ENCODE measurements at regions not wholly inside any gene's neighbourhood (a gene's known extent, or its start where the extent isn't known, plus 50 kb on each side); places are given as distances from the start of the nearest gene placed in this dataset.

DNA sequence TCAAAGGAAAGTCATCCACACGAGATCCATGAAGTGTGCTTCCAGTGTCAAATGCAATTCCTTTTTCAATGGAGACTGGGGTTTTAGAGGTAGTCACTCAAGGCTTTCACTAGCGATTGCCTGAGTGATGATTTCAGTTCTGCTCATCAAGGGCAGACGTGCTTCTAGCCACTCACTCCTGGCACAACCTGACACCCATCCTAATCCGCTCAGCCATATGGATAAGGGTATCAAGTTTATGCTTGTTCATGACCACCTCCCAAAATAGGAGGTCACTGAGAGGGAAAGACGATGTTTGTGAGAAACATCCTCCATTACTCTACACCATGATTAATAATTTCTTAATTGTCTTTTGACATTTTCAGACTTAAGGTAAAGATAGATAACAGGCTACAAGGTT lies 91.3 kb upstream of the HEY2 start:
- no peaks in the 10 kb centered on the region for H3K9me3 ChIP-seq (ENCODE audit: control insufficient read depth in 2 of 2, low read length in 2 of 2)
- no peaks in the 10 kb centered on the region for H3K4me1 ChIP-seq (ENCODE audit: control insufficient read depth, insufficient read depth, low read length, poor library complexity, severe bottlenecking)
- H3K4me3 ChIP-seq (ENCODE audit: low read depth, low read length) = no peak overlapping the region
- peaks cover 8% of the 10 kb centered on the region for H3K27me3 Mint-ChIP-seq
- no peak overlapping the region for H3K27ac ChIP-seq (ENCODE audit: insufficient read depth, low read length, poor library complexity, severe bottlenecking)
- no peaks in the 10 kb centered on the region for H3K36me3 ChIP-seq (ENCODE audit: control insufficient read depth, insufficient read depth, low read length)
- H3K4me1 Mint-ChIP-seq = no peaks in the 10 kb centered on the region
- H3K27me3 ChIP-seq (ENCODE audit: control insufficient read depth, insufficient read depth, low read length) = no peaks in the 10 kb centered on the region
- H3K36me3 Mint-ChIP-seq = no peaks in the 10 kb centered on the region
- H3K4me3 Mint-ChIP-seq = no peak overlapping the region
- H3K27ac Mint-ChIP-seq = no peak overlapping the region
- ATAC-seq (ENCODE audit: low read depth in 2 of 2) = no peak
- peaks cover 0 to 3% (median 0%) of the 10 kb centered on the region in 7 donors for H3K9me3 Mint-ChIP-seq
- no peak for DNase-seq

DNA sequence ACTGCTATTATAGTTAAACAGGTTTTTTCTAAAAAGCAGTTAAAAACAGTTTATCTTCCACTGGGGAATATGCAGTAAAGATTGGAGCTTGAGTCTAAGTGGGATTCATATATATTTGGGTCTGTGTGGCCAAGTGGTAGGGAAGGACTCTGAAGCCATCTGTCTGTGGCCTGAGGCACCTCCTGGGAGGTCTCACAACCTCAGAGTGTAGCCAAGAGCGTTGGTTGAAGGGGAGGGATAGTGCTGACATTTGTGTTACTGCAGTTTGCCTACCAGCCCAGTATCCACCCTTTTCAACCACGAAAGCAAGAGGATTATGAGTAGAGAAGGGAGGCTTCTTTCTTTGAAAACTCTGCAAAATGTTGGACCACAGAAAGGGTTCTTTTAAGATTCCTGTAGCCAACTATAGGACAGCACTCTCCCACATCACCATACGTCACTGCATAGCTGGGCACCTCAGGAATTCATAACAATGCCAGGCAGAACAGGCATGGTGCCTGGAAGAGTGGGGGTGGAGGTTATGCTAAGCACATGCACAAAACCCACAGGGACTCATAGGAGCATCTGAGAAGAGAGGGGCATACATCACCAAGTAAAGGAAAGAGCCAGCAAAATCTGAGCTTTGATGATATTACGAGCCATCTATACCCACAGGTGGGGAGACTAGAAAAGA lies 90.5 kb upstream of the HEY2 start:
- no peak overlapping the region for H3K27ac Mint-ChIP-seq
- Histone ChIP-seq H3K4me1 (ENCODE audit: control insufficient read depth, insufficient read depth, low read length, poor library complexity, severe bottlenecking) (no peaks in the 10 kb centered on the region), H3K36me3 (ENCODE audit: control insufficient read depth, insufficient read depth, low read length) (no peaks in the 10 kb centered on the region), H3K27me3 (ENCODE audit: control insufficient read depth, insufficient read depth, low read length) (no peaks in the 10 kb centered on the region), H3K27ac (ENCODE audit: insufficient read depth, low read length, poor library complexity, severe bottlenecking) (no peak overlapping the region), H3K4me3 (ENCODE audit: low read depth, low read length) (no peak overlapping the region), H3K9me3 (ENCODE audit: control insufficient read depth in 2 of 2, low read length in 2 of 2) (no peaks in the 10 kb centered on the region)
- no peak overlapping the region for H3K4me3 Mint-ChIP-seq
- no peak for DNase-seq
- peaks cover 0 to 1% (median 0%) of the 10 kb centered on the region in 7 donors for H3K9me3 Mint-ChIP-seq
- H3K27me3 Mint-ChIP-seq = peaks cover 9% of the 10 kb centered on the region
- ATAC-seq (ENCODE audit: low read depth in 2 of 2) = no peak
- H3K36me3 Mint-ChIP-seq = no peaks in the 10 kb centered on the region
- H3K4me1 Mint-ChIP-seq = no peaks in the 10 kb centered on the region

DNA sequence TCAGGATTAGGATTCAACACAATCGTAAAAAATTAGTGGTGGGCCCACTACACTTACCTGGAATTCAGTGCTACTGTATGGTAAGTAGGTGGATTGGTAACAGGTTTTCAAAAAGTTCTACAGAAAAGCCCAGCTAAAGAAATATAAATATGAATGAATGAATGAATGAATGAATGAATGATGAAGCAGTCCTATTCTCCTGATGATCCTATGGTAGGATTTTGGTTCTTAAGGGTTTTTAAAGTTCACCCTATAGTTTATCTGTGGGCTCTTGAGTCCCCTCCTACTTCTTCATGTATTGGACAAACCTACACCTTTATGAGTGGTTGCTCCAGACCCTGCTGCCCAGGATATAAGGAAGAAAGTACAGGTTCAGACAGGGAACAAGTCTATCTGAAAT lies 89.5 kb upstream of the HEY2 start:
- H3K4me1 ChIP-seq (ENCODE audit: control insufficient read depth, insufficient read depth, low read length, poor library complexity, severe bottlenecking) = no peaks in the 10 kb centered on the region
- H3K27me3 ChIP-seq (ENCODE audit: control insufficient read depth, insufficient read depth, low read length) = no peaks in the 10 kb centered on the region
- ATAC-seq (ENCODE audit: low read depth in 2 of 2) (no peak), DNase-seq (no peak)
- no peak overlapping the region for H3K4me3 Mint-ChIP-seq
- H3K4me3 ChIP-seq (ENCODE audit: low read depth, low read length) = no peak overlapping the region
- peaks cover 0 to 1% (median 0%) of the 10 kb centered on the region in 7 donors for H3K9me3 Mint-ChIP-seq
- H3K27ac ChIP-seq (ENCODE audit: insufficient read depth, low read length, poor library complexity, severe bottlenecking) = no peak overlapping the region
- no peaks in the 10 kb centered on the region for H3K4me1 Mint-ChIP-seq
- H3K27ac Mint-ChIP-seq = no peak overlapping the region
- H3K9me3 ChIP-seq (ENCODE audit: control insufficient read depth in 2 of 2, low read length in 2 of 2) = no peaks in the 10 kb centered on the region
- no peaks in the 10 kb centered on the region for H3K36me3 Mint-ChIP-seq
- no peaks in the 10 kb centered on the region for H3K36me3 ChIP-seq (ENCODE audit: control insufficient read depth, insufficient read depth, low read length)
- peaks cover 9% of the 10 kb centered on the region for H3K27me3 Mint-ChIP-seq

DNA sequence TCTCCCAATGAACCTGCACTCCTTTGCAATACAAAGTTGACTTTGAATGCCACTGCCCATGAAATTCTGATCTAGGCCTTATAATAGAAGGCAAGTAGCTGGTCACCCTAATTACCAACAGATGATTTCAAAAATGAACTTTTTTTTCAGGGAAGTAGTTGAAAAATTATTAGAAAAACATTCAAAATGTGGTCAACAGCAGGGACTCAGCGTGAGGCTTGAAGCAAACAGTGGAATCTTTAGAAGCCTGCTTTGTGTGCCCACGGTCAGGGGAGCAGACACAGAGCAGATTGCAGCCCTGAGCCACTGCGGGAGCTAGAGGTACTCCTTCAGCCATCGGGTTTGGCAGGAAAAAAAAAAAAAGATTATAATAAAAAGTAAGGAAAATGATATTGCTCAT lies 87.1 kb upstream of the HEY2 start:
- Mint-ChIP-seq H3K27ac (no peak overlapping the region), H3K4me3 (no peak overlapping the region), H3K36me3 (no peaks in the 10 kb centered on the region), H3K27me3 (peaks cover 9% of the 10 kb centered on the region), H3K9me3 (peaks cover 0 to 1% (median 0%) of the 10 kb centered on the region in 7 donors), H3K4me1 (no peaks in the 10 kb centered on the region)
- DNase-seq (no peak), ATAC-seq (ENCODE audit: low read depth in 2 of 2) (no peak)
- H3K27ac ChIP-seq (ENCODE audit: insufficient read depth, low read length, poor library complexity, severe bottlenecking) = no peak overlapping the region
- no peaks in the 10 kb centered on the region for H3K9me3 ChIP-seq (ENCODE audit: control insufficient read depth in 2 of 2, low read length in 2 of 2)
- H3K36me3 ChIP-seq (ENCODE audit: control insufficient read depth, insufficient read depth, low read length) = no peaks in the 10 kb centered on the region
- no peak overlapping the region for H3K4me3 ChIP-seq (ENCODE audit: low read depth, low read length)
- no peaks in the 10 kb centered on the region for H3K4me1 ChIP-seq (ENCODE audit: control insufficient read depth, insufficient read depth, low read length, poor library complexity, severe bottlenecking)
- no peaks in the 10 kb centered on the region for H3K27me3 ChIP-seq (ENCODE audit: control insufficient read depth, insufficient read depth, low read length)

DNA sequence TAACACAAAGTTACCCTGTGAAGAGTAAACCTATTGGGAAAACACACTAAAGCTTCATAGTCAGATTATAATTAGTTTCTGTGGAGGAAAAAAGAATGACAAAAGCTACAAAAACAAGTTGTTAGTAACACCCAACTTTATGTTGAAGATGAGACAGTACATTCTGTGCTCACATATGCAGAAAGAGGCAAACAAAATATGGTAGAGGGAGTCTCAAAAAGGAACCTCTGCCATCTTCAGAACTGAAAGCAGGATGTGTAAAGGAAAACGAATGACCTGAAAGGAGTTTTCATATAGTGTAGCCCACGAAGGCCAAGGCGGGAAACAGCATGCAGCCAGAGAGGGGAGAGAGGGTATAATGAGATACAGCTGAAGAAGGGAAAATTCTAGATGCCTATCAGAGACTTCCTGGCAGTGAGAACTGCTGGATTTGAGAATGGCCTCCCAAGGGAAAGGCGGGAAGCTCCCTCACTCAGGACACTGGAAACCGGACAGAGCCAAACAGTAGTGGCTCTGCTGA lies 84.1 kb upstream of the HEY2 start:
- Histone ChIP-seq H3K9me3 (ENCODE audit: control insufficient read depth in 2 of 2, low read length in 2 of 2) (no peaks in the 10 kb centered on the region), H3K4me1 (ENCODE audit: control insufficient read depth, insufficient read depth, low read length, poor library complexity, severe bottlenecking) (no peaks in the 10 kb centered on the region), H3K36me3 (ENCODE audit: control insufficient read depth, insufficient read depth, low read length) (no peaks in the 10 kb centered on the region), H3K27me3 (ENCODE audit: control insufficient read depth, insufficient read depth, low read length) (no peaks in the 10 kb centered on the region), H3K4me3 (ENCODE audit: low read depth, low read length) (no peak overlapping the region), H3K27ac (ENCODE audit: insufficient read depth, low read length, poor library complexity, severe bottlenecking) (no peak overlapping the region)
- H3K27me3 Mint-ChIP-seq = peaks cover 4% of the 10 kb centered on the region
- H3K36me3 Mint-ChIP-seq = no peaks in the 10 kb centered on the region
- H3K9me3 Mint-ChIP-seq = peaks cover 0 to 3% (median 0%) of the 10 kb centered on the region in 7 donors
- no peak for DNase-seq
- ATAC-seq (ENCODE audit: low read depth in 2 of 2) = no peak
- no peaks in the 10 kb centered on the region for H3K4me1 Mint-ChIP-seq
- H3K27ac Mint-ChIP-seq = no peak overlapping the region
- H3K4me3 Mint-ChIP-seq = no peak overlapping the region

DNA sequence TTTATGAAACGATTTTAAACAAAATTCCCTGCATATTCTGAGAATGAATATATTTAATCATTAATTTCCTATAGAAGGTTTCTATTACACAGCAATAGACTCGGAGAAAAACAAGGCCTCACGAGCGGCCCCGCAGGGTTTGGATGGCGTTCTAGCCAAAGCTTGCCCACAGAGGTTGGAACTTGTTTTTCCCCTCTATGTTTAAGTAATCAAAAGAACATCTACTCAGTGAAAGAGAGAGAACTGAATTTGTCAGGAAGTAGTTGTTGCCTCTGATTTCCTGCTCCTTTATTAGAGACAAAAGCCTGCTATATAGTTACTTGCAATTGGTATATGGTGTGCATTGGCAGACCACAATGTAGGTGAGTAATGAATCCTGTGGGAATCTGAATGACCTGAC lies 82.1 kb upstream of the HEY2 start:
- H3K4me1 ChIP-seq (ENCODE audit: control insufficient read depth, insufficient read depth, low read length, poor library complexity, severe bottlenecking) = no peaks in the 10 kb centered on the region
- no peak for ATAC-seq (ENCODE audit: low read depth in 2 of 2)
- Mint-ChIP-seq H3K4me3 (no peak overlapping the region), H3K4me1 (no peaks in the 10 kb centered on the region), H3K9me3 (peaks cover 0 to 3% (median 0%) of the 10 kb centered on the region in 7 donors), H3K27ac (no peak overlapping the region), H3K36me3 (no peaks in the 10 kb centered on the region), H3K27me3 (peaks cover 4% of the 10 kb centered on the region)
- H3K27ac ChIP-seq (ENCODE audit: insufficient read depth, low read length, poor library complexity, severe bottlenecking) = no peak overlapping the region
- no peaks in the 10 kb centered on the region for H3K9me3 ChIP-seq (ENCODE audit: control insufficient read depth in 2 of 2, low read length in 2 of 2)
- no peak overlapping the region for H3K4me3 ChIP-seq (ENCODE audit: low read depth, low read length)
- DNase-seq = no peak
- H3K27me3 ChIP-seq (ENCODE audit: control insufficient read depth, insufficient read depth, low read length) = no peaks in the 10 kb centered on the region
- H3K36me3 ChIP-seq (ENCODE audit: control insufficient read depth, insufficient read depth, low read length) = no peaks in the 10 kb centered on the region

DNA sequence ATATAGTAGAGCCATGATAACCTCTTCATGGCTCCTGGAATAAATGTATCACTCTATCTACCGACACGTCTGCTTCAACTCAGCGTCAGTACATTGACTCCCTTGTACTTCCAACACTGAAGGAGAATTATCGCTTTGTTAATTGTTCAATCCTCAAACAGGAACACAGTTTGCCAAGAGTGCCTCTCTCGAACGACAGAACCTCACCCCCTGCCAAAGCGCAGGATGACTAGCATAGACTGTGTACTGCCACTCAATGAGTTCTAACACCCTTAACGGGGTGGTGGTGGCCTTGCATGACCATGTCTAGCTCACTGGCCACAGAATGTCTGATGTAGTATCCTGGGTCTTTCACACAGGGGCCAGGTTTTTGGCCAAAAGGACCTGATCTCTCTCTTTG lies 81.4 kb upstream of the HEY2 start:
- Mint-ChIP-seq H3K27ac (no peak overlapping the region), H3K9me3 (peaks cover 0 to 3% (median 0%) of the 10 kb centered on the region in 7 donors), H3K4me1 (no peaks in the 10 kb centered on the region), H3K4me3 (no peak overlapping the region), H3K27me3 (peaks cover 2% of the 10 kb centered on the region), H3K36me3 (no peaks in the 10 kb centered on the region)
- Histone ChIP-seq H3K27ac (ENCODE audit: insufficient read depth, low read length, poor library complexity, severe bottlenecking) (no peak overlapping the region), H3K4me3 (ENCODE audit: low read depth, low read length) (no peak overlapping the region), H3K9me3 (ENCODE audit: control insufficient read depth in 2 of 2, low read length in 2 of 2) (no peaks in the 10 kb centered on the region), H3K36me3 (ENCODE audit: control insufficient read depth, insufficient read depth, low read length) (no peaks in the 10 kb centered on the region), H3K27me3 (ENCODE audit: control insufficient read depth, insufficient read depth, low read length) (no peaks in the 10 kb centered on the region), H3K4me1 (ENCODE audit: control insufficient read depth, insufficient read depth, low read length, poor library complexity, severe bottlenecking) (no peaks in the 10 kb centered on the region)
- ATAC-seq (ENCODE audit: low read depth in 2 of 2) = no peak
- no peak for DNase-seq

DNA sequence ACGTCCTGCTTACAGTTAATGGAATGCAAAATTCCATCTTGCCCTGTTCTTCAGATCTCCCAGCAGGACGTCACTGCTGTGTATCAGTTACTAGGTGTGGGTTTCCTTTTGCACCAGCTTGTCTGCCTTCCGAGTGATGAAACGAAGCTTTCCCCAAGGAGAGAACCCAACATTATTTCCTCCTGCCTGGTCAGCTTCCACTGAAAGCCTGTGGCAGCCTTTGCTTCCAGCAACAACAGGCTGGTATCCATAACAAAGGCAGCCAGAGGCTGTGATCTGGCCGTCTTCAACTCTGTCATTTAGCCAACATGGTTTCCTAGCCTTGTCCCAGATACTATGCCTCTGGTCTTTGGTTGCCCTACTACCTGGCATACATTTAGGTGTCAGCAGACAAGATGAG lies 78.9 kb upstream of the HEY2 start:
- Mint-ChIP-seq H3K36me3 (no peaks in the 10 kb centered on the region), H3K4me3 (no peak overlapping the region), H3K27ac (no peak overlapping the region), H3K9me3 (peaks cover 0 to 1% (median 0%) of the 10 kb centered on the region in 7 donors), H3K4me1 (no peaks in the 10 kb centered on the region), H3K27me3 (no peaks in the 10 kb centered on the region)
- no peaks in the 10 kb centered on the region for H3K36me3 ChIP-seq (ENCODE audit: control insufficient read depth, insufficient read depth, low read length)
- peaks cover 1% of the 10 kb centered on the region for H3K27me3 ChIP-seq (ENCODE audit: control insufficient read depth, insufficient read depth, low read length)
- H3K27ac ChIP-seq (ENCODE audit: insufficient read depth, low read length, poor library complexity, severe bottlenecking) = no peak overlapping the region
- DNase-seq (no peak), ATAC-seq (ENCODE audit: low read depth in 2 of 2) (no peak)
- no peaks in the 10 kb centered on the region for H3K4me1 ChIP-seq (ENCODE audit: control insufficient read depth, insufficient read depth, low read length, poor library complexity, severe bottlenecking)
- no peak overlapping the region for H3K4me3 ChIP-seq (ENCODE audit: low read depth, low read length)
- H3K9me3 ChIP-seq (ENCODE audit: control insufficient read depth in 2 of 2, low read length in 2 of 2) = no peaks in the 10 kb centered on the region

Measured in CD4-positive, CD25-positive, alpha-beta regulatory T cell (primary cell).